Nephron (organoid): ENCODE measurements at regions not wholly inside any gene's neighbourhood (a gene's known extent, or its start where the extent isn't known, plus 50 kb on each side); places are given as distances from the start of the nearest gene placed in this dataset.

ENCODE experiments used
- H3K27ac Mint-ChIP-seq, 3 experiments: 2 replicates each; pipeline ENCODE4 v1.8.0; 2020; ENCODE audit warnings: mixed read lengths in 3 of 3, mild to moderate bottlenecking in 2 of 3, moderate library complexity in 1 of 3
- H3K27me3 Mint-ChIP-seq: 2 replicates; pipeline ENCODE4 v1.8.0; 2021; ENCODE audit warnings: low read depth, mild to moderate bottlenecking, moderate library complexity, mixed read lengths
- H3K36me3 Mint-ChIP-seq: 2 replicates; pipeline ENCODE4 v1.8.0; 2020; ENCODE audit warnings: low read depth, mixed read lengths
- H3K4me1 Mint-ChIP-seq: 2 replicates; pipeline ENCODE4 v1.8.0; 2020; ENCODE audit warnings: mixed read lengths
- H3K4me3 Mint-ChIP-seq, 3 experiments: 2 replicates each; pipeline ENCODE4 v1.8.0; 2020; ENCODE audit warnings: mild to moderate bottlenecking in 3 of 3, mixed read lengths in 3 of 3, moderate library complexity in 2 of 3
- H3K9me3 Mint-ChIP-seq: 2 replicates; pipeline ENCODE4 v1.8.0; 2020; ENCODE audit warnings: mixed read lengths
- TF ChIP-seq, protein P1 (sequence below), 3 experiments: fragments of 200-600 bp; sonication (generic); IDR thresholded peaks; one replicate each; pipeline ENCODE4 v1.5.0; 2021; ENCODE audit warnings: antibody characterized with exemption in 3 of 3; ENCODE audit not compliant: unreplicated experiment in 3 of 3

DNA sequence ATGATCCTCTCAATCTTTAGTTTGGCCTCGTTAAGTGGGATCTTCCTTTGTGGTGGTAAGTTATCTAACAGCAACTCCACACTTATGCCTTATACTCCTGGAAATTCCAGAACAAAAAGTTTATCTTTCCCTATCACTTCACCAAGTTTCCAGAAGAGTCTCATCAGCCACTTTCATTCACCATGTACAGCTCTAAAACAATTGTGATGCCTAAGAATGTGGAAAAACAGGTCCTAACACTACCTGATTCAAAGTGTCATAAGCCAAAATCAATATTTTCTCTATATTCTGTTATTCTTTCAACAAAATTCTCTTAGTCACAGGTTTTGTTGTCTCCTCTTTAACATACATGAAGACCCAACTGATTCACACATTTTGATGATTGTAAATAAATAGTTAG lies 342.4 kb upstream of the TYRP1 start:
- Mint-ChIP-seq H3K27me3 (peaks cover 2% of the 10 kb centered on the region), H3K4me1 (peaks cover 4% of the 10 kb centered on the region), H3K27ac (no peak overlapping the region), H3K4me3 (no peak overlapping the region), H3K36me3 (no peaks in the 10 kb centered on the region), H3K9me3 (no peaks in the 10 kb centered on the region)
- TF ChIP-seq, protein P1, sequence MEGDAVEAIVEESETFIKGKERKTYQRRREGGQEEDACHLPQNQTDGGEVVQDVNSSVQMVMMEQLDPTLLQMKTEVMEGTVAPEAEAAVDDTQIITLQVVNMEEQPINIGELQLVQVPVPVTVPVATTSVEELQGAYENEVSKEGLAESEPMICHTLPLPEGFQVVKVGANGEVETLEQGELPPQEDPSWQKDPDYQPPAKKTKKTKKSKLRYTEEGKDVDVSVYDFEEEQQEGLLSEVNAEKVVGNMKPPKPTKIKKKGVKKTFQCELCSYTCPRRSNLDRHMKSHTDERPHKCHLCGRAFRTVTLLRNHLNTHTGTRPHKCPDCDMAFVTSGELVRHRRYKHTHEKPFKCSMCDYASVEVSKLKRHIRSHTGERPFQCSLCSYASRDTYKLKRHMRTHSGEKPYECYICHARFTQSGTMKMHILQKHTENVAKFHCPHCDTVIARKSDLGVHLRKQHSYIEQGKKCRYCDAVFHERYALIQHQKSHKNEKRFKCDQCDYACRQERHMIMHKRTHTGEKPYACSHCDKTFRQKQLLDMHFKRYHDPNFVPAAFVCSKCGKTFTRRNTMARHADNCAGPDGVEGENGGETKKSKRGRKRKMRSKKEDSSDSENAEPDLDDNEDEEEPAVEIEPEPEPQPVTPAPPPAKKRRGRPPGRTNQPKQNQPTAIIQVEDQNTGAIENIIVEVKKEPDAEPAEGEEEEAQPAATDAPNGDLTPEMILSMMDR (IDR thresholded peaks at IDR 0.05; ENCODE audit: unreplicated experiment in 3 of 3) = no peak

GRCh38 chr9:12351293-12352044 lies 341.7 kb upstream of the TYRP1 start:
- Mint-ChIP-seq H3K36me3 (no peaks in the 10 kb centered on the region), H3K27me3 (no peaks in the 10 kb centered on the region), H3K27ac (no peak overlapping the region), H3K4me3 (no peak overlapping the region), H3K4me1 (peaks cover 4% of the 10 kb centered on the region), H3K9me3 (no peaks in the 10 kb centered on the region)
- TF ChIP-seq, protein P1 (IDR thresholded peaks at IDR 0.05; ENCODE audit: unreplicated experiment in 3 of 3) = no peak

DNA sequence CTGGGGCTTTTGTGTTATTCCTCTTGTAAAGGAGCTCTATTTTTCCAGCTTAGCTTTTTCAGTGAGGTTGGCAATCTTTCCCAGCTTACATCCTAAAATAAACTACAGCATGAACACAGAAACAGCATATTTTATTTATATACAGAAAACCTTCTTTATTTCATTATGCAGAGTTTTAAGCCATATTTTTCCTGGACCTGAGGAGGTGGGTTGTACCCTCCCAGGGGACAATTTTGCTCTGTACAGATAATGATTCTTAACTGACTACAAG lies 341.2 kb upstream of the TYRP1 start:
- TF ChIP-seq, protein P1 (IDR thresholded peaks at IDR 0.05; ENCODE audit: unreplicated experiment in 3 of 3) = no peak
- Mint-ChIP-seq H3K4me3 (no peak overlapping the region), H3K27me3 (no peaks in the 10 kb centered on the region), H3K4me1 (peaks cover 5% of the 10 kb centered on the region), H3K27ac (no peak overlapping the region), H3K36me3 (no peaks in the 10 kb centered on the region), H3K9me3 (no peaks in the 10 kb centered on the region)

- Mint-ChIP-seq H3K36me3 (no peaks in the 10 kb centered on the region), H3K4me1 (peaks cover 15% of the 10 kb centered on the region), H3K27me3 (no peaks in the 10 kb centered on the region), H3K27ac (no peak overlapping the region), H3K9me3 (no peaks in the 10 kb centered on the region), H3K4me3 (no peak overlapping the region)
- TF ChIP-seq, protein P1 (IDR thresholded peaks at IDR 0.05; ENCODE audit: unreplicated experiment in 3 of 3) = no peak
Measured at GRCh38 chr9:12363439-12363838, 329.7 kb upstream of the TYRP1 start.

GRCh38 chr9:12368569-12368968 lies 324.6 kb upstream of the TYRP1 start:
- H3K4me3 Mint-ChIP-seq = no peak overlapping the region
- TF ChIP-seq, protein P1 (IDR thresholded peaks at IDR 0.05; ENCODE audit: unreplicated experiment in 3 of 3) = no peak
- H3K9me3 Mint-ChIP-seq = no peaks in the 10 kb centered on the region
- H3K4me1 Mint-ChIP-seq = no peaks in the 10 kb centered on the region
- H3K27ac Mint-ChIP-seq = no peak overlapping the region
- H3K36me3 Mint-ChIP-seq = no peaks in the 10 kb centered on the region
- H3K27me3 Mint-ChIP-seq = no peaks in the 10 kb centered on the region

DNA sequence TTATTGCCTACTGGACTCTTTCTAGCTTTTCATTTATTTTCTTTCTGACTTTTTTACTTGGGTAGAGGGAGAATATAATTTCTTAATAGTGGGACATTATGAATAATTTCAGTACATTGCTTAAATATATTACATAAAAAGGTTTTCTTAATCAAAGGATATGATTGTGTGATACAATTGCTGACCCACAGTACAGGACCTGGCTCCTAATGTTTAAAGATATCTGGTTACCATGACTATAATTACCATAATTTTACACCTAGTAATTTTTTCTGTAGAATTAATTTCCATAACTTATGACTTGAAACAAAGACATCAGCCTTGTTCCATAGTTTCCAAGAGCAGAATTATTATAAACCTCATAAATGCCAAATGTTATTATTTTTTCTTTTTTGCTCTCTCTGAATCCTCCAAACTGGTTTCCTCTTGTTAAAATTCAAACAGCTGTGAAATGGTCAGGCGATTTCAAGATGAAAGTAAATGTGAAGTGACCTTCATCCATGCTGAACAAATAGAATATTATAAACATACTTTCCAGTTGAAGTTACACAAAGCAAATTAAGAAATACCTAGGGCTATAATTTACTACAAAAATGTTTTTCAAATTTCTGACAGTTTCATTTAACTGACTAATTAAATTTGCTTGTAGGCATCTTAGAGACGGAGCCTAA lies 301.2 kb upstream of the TYRP1 start:
- H3K36me3 Mint-ChIP-seq = no peaks in the 10 kb centered on the region

More for the DNA sequence above, 301.2 kb upstream of the TYRP1 start:
- Mint-ChIP-seq H3K27ac (no peak overlapping the region), H3K4me3 (no peak overlapping the region), H3K4me1 (no peaks in the 10 kb centered on the region), H3K27me3 (no peaks in the 10 kb centered on the region), H3K9me3 (no peaks in the 10 kb centered on the region)
- TF ChIP-seq, protein P1 (IDR thresholded peaks at IDR 0.05; ENCODE audit: unreplicated experiment in 3 of 3) = no peak
